ENCODE measurements at regions not wholly inside any gene's neighbourhood (a gene's known extent, or its start where the extent isn't known, plus 50 kb on each side); places are given as distances from the start of the nearest gene placed in this dataset.

DNA sequence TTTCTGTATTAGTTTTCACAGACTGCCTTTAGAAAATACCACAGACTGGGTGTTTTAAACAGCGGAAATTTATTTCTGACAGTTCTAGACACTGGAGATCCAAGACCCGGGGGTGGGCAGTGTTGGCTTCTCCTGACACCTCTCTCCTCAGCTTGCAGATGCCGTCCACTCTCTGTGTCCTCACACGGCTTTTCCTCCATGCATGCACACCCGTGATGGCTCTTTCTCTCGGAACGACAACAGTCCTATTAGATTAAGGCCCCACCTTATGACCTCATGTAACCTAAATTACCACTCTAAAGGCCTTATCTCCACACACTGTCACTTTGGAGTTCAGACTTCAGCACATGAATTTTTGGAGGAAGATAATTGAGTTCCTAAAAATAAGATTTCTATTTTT is 142.9 kb upstream of the VWC2 start:
- intact Hi-C loops (cut with micrococcal nuclease): no loop called here
- TF ChIP-seq, protein P1, sequence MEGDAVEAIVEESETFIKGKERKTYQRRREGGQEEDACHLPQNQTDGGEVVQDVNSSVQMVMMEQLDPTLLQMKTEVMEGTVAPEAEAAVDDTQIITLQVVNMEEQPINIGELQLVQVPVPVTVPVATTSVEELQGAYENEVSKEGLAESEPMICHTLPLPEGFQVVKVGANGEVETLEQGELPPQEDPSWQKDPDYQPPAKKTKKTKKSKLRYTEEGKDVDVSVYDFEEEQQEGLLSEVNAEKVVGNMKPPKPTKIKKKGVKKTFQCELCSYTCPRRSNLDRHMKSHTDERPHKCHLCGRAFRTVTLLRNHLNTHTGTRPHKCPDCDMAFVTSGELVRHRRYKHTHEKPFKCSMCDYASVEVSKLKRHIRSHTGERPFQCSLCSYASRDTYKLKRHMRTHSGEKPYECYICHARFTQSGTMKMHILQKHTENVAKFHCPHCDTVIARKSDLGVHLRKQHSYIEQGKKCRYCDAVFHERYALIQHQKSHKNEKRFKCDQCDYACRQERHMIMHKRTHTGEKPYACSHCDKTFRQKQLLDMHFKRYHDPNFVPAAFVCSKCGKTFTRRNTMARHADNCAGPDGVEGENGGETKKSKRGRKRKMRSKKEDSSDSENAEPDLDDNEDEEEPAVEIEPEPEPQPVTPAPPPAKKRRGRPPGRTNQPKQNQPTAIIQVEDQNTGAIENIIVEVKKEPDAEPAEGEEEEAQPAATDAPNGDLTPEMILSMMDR (IDR thresholded peaks at IDR 0.05; ENCODE audit: unreplicated experiment): no peak
- H3K27ac Mint-ChIP-seq (ENCODE audit: low read depth, unreplicated experiment): no peak overlapping the region
- BruUV-seq (replicated peaks): no TSS peak
- H3K4me1 Mint-ChIP-seq (ENCODE audit: insufficient read depth, unreplicated experiment): no peaks in the 10 kb centered on the region
- H3K36me3 Mint-ChIP-seq (ENCODE audit: insufficient read depth, unreplicated experiment): no peaks in the 10 kb centered on the region
- no peak for DNase-seq (ENCODE audit: unreplicated experiment)
- CTCF ChIA-PET: interaction anchor here (0.5 kb wide), 1 partner anchor 27 kb away, joined by 3 read pairs; no protein-coding TSS in a partner anchor
- POLR2A ChIA-PET: no interaction called here
- H3K9me3 Mint-ChIP-seq (ENCODE audit: unreplicated experiment): peaks cover 2% of the 10 kb centered on the region
- no peaks in the 10 kb centered on the region for H3K27me3 Mint-ChIP-seq (ENCODE audit: insufficient read depth, unreplicated experiment)
- no peak overlapping the region for H3K4me3 Mint-ChIP-seq (ENCODE audit: unreplicated experiment)

DNA sequence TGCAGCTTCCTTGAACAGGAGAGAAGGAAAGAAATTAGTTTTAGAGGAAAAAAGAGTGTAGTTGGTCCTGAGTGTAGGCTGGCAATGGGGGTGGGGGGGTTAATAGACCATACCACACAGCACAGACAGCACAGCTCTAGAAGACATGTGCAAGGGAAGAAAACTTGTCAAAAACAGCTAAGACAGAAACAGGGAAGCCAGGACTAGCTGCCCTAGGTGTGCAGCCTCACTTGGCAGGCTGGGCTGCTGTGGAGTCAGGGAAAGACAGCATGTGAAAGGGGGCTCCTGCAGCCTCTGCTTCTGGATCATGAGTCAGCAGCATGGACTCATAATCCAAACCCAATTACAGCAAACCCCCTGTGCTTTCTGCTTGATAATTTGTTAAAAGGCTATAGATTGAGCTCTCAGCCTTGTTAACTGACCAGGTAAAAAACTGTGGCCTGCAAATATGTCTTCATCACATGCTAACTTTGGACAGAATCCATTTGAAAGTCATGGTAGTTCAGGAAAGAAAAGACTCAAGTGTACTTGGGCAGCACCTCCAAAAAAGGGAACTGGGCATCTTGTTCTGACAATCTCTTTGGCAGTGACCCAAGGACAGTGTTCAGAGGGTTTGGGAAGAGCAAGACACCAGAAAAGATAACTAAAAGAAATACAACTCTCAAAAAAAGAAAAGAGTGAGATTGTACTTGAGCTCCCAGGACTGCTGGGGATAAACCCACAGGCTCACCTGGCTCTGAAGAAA is 142.2 kb upstream of the VWC2 start:
- BruUV-seq (replicated peaks): no TSS peak
- no peak overlapping the region for H3K27ac Mint-ChIP-seq (ENCODE audit: low read depth, unreplicated experiment)
- TF ChIP-seq, protein P1 (IDR thresholded peaks at IDR 0.05; ENCODE audit: unreplicated experiment): no peak
- DNase-seq (ENCODE audit: unreplicated experiment): no peak
- H3K36me3 Mint-ChIP-seq (ENCODE audit: insufficient read depth, unreplicated experiment): no peaks in the 10 kb centered on the region
- no peaks in the 10 kb centered on the region for H3K4me1 Mint-ChIP-seq (ENCODE audit: insufficient read depth, unreplicated experiment)
- ChIA-PET POLR2A (interaction anchor here (0.6 kb wide), 1 partner anchor 672 kb away, joined by 4 read pairs; no protein-coding TSS in a partner anchor), CTCF (no interaction called here)
- no peaks in the 10 kb centered on the region for H3K27me3 Mint-ChIP-seq (ENCODE audit: insufficient read depth, unreplicated experiment)
- intact Hi-C loops (cut with micrococcal nuclease): no loop called here
- H3K9me3 Mint-ChIP-seq (ENCODE audit: unreplicated experiment): peaks cover 6% of the 10 kb centered on the region
- H3K4me3 Mint-ChIP-seq (ENCODE audit: unreplicated experiment): no peak overlapping the region

DNA sequence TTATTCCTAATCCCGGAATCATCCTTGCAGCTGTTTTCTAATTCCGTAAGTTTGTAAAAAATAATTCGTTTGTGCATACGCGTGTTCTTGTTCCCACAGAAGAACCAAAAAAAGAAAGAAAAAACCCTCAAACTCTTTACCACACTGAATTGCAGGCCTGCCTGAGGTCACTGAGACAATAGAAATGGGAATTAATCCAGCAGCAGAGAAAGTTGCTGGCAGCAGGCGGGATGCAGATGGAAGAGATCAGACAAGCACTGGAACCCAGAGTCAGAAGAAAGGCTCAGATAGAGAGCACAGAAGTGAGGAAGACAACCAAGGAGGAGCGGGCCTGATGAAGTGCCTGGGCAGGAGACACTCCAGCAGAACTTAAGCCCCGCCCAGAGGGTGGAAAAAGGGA is 141.5 kb upstream of the VWC2 start:
- Mint-ChIP-seq H3K9me3 (ENCODE audit: unreplicated experiment) (peaks cover 6% of the 10 kb centered on the region), H3K4me3 (ENCODE audit: unreplicated experiment) (no peak overlapping the region), H3K36me3 (ENCODE audit: insufficient read depth, unreplicated experiment) (no peaks in the 10 kb centered on the region), H3K4me1 (ENCODE audit: insufficient read depth, unreplicated experiment) (no peaks in the 10 kb centered on the region), H3K27ac (ENCODE audit: low read depth, unreplicated experiment) (no peak overlapping the region), H3K27me3 (ENCODE audit: insufficient read depth, unreplicated experiment) (no peaks in the 10 kb centered on the region)
- ChIA-PET CTCF (no interaction called here), POLR2A (no interaction called here)
- TF ChIP-seq, protein P1 (IDR thresholded peaks at IDR 0.05; ENCODE audit: unreplicated experiment): no peak
- no TSS peak for BruUV-seq (replicated peaks)
- no peak for DNase-seq (ENCODE audit: unreplicated experiment)
- intact Hi-C loops (cut with micrococcal nuclease): no loop called here

DNA sequence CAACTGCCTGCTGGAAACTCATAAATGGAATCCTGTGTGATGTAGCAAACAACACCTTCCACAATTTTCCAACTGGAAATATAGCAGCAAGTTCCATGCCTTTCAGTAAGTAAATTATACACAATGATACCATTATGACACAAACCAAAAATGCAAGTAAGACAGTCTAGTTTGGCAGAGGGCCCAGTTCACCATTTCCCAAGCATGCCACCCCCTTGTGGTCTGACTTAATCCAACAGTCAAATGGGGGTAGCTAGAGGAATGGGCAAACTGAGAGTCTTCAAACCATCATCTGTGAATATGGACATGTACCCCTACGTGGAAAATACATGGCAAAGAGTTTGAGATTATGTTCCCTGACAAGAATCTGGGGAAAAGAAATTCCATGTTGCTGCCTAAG is 137.6 kb upstream of the VWC2 start:
- Mint-ChIP-seq H3K36me3 (ENCODE audit: insufficient read depth, unreplicated experiment) (no peaks in the 10 kb centered on the region), H3K27ac (ENCODE audit: low read depth, unreplicated experiment) (no peak overlapping the region), H3K27me3 (ENCODE audit: insufficient read depth, unreplicated experiment) (no peaks in the 10 kb centered on the region), H3K4me3 (ENCODE audit: unreplicated experiment) (no peak overlapping the region), H3K4me1 (ENCODE audit: insufficient read depth, unreplicated experiment) (no peaks in the 10 kb centered on the region), H3K9me3 (ENCODE audit: unreplicated experiment) (peaks cover 6% of the 10 kb centered on the region)
- DNase-seq (ENCODE audit: unreplicated experiment): peak; percentile 20
- ChIA-PET CTCF (no interaction called here), POLR2A (no interaction called here)
- no TSS peak for BruUV-seq (replicated peaks)
- intact Hi-C loops (cut with micrococcal nuclease): no loop called here
- TF ChIP-seq, protein P1 (IDR thresholded peaks at IDR 0.05; ENCODE audit: unreplicated experiment): no peak

Data from MCF 10A (cell line).